HG03469 (cell line): ENCODE measurements at regions not wholly inside any gene's neighbourhood (a gene's known extent, or its start where the extent isn't known, plus 50 kb on each side); places are given as distances from the start of the nearest gene placed in this dataset.
A peak's percentile ranks its signal among the peaks of the same experiment; 100 is the strongest.

Experiments
- ATAC-seq: cut with Tn5 transposase; IDR thresholded peaks from one replicate; pipeline ENCODE4 v1.9.1; 2021; ENCODE audit warnings: mild to moderate bottlenecking, moderate library complexity, moderate number of reproducible peaks; ENCODE audit not compliant: unreplicated experiment

GRCh38 chr6:165733489-165733791 is 70.4 kb upstream of the PDE10A start:
- no peak for ATAC-seq

- peak; percentile 89 for ATAC-seq
Observed at GRCh38 chr6:165732696-165733488, 69.9 kb upstream of the PDE10A start.

GRCh38 chr6:165729307-165729936 is 66.4 kb upstream of the PDE10A start:
- no peak for ATAC-seq

GRCh38 chr6:165728216-165728615 is 65.2 kb upstream of the PDE10A start:
- ATAC-seq: no peak

- ATAC-seq: no peak
Observed at GRCh38 chr6:165726965-165727381, 63.9 kb upstream of the PDE10A start.

GRCh38 chr6:165726290-165726875 is 63.3 kb upstream of the PDE10A start:
- ATAC-seq: no peak

GRCh38 chr6:165725201-165725600 is 62.2 kb upstream of the PDE10A start:
- ATAC-seq: no peak

- ATAC-seq: no peak
Observed at GRCh38 chr6:165723326-165723725, 60.3 kb upstream of the PDE10A start.

GRCh38 chr6:165722022-165722421 is 59.0 kb upstream of the PDE10A start:
- no peak for ATAC-seq

- ATAC-seq: no peak
Observed at GRCh38 chr6:165721356-165721755, 58.3 kb upstream of the PDE10A start.

GRCh38 chr6:165718491-165718891 is 55.5 kb upstream of the PDE10A start:
- no peak for ATAC-seq

GRCh38 chr6:165717732-165718465 is 54.9 kb upstream of the PDE10A start:
- ATAC-seq: no peak

- ATAC-seq: no peak
Observed at GRCh38 chr6:165716886-165717285, 53.8 kb upstream of the PDE10A start.

- ATAC-seq: no peak
Observed at GRCh38 chr6:165715428-165715827, 52.4 kb upstream of the PDE10A start.

GRCh38 chr6:165714907-165715306 is 51.9 kb upstream of the PDE10A start:
- ATAC-seq: no peak

GRCh38 chr6:165713845-165714466 is 50.9 kb upstream of the PDE10A start:
- ATAC-seq: no peak
